ENCODE measurements at regions not wholly inside any gene's neighbourhood (a gene's known extent, or its start where the extent isn't known, plus 50 kb on each side); places are given as distances from the start of the nearest gene placed in this dataset.

DNA sequence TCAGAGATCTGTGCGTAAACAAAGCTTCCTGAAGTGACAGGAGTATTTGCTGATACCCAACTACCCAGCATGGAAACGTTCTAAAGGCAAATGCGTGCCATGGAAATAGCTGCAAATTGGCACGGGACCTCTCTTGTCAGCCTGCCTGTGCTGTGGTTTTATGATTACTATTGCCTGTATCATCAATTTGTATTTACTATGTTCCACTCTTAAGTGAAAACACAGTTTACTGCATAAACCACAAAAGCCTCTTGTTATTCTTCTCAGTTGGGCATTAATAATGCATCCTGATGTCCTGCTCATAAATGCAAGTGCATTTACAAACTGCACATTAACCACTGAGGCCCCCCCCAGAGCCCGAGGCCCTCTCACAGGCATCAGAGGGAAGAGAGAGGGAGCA is 196.6 kb upstream of the SLC35G4 start:
- WGBS, 2 donors = 52 to 68% methylated on average over 5 of the region's 5 CpGs
- H3K27ac ChIP-seq = no peak overlapping the region
- DNase-seq (no peak), ATAC-seq (no peak), FAIRE-seq (no peak)
- intact Hi-C loops (cut with DNase I) = no loop called here
- H3K9me3 ChIP-seq = no peaks in the 10 kb centered on the region
- H3K27me3 ChIP-seq = no peaks in the 10 kb centered on the region
- TF ChIP-seq, protein P1, sequence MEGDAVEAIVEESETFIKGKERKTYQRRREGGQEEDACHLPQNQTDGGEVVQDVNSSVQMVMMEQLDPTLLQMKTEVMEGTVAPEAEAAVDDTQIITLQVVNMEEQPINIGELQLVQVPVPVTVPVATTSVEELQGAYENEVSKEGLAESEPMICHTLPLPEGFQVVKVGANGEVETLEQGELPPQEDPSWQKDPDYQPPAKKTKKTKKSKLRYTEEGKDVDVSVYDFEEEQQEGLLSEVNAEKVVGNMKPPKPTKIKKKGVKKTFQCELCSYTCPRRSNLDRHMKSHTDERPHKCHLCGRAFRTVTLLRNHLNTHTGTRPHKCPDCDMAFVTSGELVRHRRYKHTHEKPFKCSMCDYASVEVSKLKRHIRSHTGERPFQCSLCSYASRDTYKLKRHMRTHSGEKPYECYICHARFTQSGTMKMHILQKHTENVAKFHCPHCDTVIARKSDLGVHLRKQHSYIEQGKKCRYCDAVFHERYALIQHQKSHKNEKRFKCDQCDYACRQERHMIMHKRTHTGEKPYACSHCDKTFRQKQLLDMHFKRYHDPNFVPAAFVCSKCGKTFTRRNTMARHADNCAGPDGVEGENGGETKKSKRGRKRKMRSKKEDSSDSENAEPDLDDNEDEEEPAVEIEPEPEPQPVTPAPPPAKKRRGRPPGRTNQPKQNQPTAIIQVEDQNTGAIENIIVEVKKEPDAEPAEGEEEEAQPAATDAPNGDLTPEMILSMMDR (IDR thresholded peaks at IDR 0.05) = no peak
- H3K4me3 ChIP-seq = no peak overlapping the region
- H3K36me3 ChIP-seq = no peaks in the 10 kb centered on the region
- no peaks in the 10 kb centered on the region for H3K4me1 ChIP-seq

- Histone ChIP-seq H3K4me3 (no peak overlapping the region), H3K27me3 (no peaks in the 10 kb centered on the region), H3K9me3 (no peaks in the 10 kb centered on the region), H3K36me3 (no peaks in the 10 kb centered on the region), H3K27ac (no peak overlapping the region), H3K4me1 (no peaks in the 10 kb centered on the region)
- ATAC-seq (no peak), FAIRE-seq (no peak), DNase-seq (no peak)
- TF ChIP-seq, protein P1 (IDR thresholded peaks at IDR 0.05) = no peak
- intact Hi-C loops (cut with DNase I) = no loop called here
These were observed 198.3 kb upstream of the SLC35G4 start for GRCh38 chr18:11411048-11411447.

DNA sequence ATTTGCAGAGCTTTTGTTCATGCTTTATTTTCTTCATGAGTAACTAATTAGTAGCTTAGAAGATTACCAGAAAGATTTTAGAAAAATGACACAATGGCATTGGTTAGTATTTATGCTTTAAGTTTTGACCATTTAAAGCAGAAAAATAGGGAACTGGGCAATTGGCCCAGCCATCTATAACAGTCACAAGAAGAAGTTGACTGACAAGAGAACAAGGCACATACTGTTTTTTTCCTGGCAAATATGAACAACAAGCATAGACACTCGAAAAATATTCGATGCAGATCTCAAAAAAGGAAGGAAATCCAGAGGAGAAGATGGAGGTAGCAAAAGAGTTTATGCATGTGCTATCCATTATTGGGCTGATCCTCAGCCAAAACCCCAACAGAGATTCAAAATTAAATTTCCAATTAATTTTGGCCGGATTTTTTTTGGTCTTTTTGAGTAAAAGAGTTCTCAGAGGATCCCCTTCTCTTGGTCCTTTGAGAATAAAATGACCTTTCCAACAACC is 200.8 kb upstream of the SLC35G4 start:
- Histone ChIP-seq H3K9me3 (no peaks in the 10 kb centered on the region), H3K36me3 (no peaks in the 10 kb centered on the region), H3K27me3 (no peaks in the 10 kb centered on the region), H3K27ac (no peak overlapping the region), H3K4me3 (no peak overlapping the region), H3K4me1 (no peaks in the 10 kb centered on the region)
- WGBS, 2 donors = 29 to 39% methylated on average over 3 of the region's 3 CpGs
- intact Hi-C loops (cut with DNase I) = no loop called here
- DNase-seq (no peak), FAIRE-seq (no peak), ATAC-seq (no peak)
- TF ChIP-seq, protein P1 (IDR thresholded peaks at IDR 0.05) = no peak

- TF ChIP-seq, protein P1 (IDR thresholded peaks at IDR 0.05) = no peak
- FAIRE-seq (no peak), ATAC-seq (no peak), DNase-seq (no peak)
- WGBS, 2 donors = 60 to 75% methylated on average over 3 of the region's 3 CpGs
- Histone ChIP-seq H3K27ac (no peak overlapping the region), H3K27me3 (no peaks in the 10 kb centered on the region), H3K4me1 (no peaks in the 10 kb centered on the region), H3K9me3 (no peaks in the 10 kb centered on the region), H3K4me3 (no peak overlapping the region), H3K36me3 (no peaks in the 10 kb centered on the region)
- intact Hi-C loops (cut with DNase I) = no loop called here
These were observed 201.5 kb upstream of the SLC35G4 start for GRCh38 chr18:11407940-11408339.

GRCh38 chr18:11405804-11406203 is 203.6 kb upstream of the SLC35G4 start:
- H3K36me3 ChIP-seq = no peaks in the 10 kb centered on the region
- no peak overlapping the region for H3K27ac ChIP-seq
- TF ChIP-seq, protein P1 (IDR thresholded peaks at IDR 0.05) = no peak
- DNase-seq = no peak
- H3K9me3 ChIP-seq = no peaks in the 10 kb centered on the region
- intact Hi-C loops (cut with DNase I) = no loop called here
- no peaks in the 10 kb centered on the region for H3K27me3 ChIP-seq
- 67 to 81% methylated on average over 5 of the region's 5 CpGs for WGBS, 2 donors
- no peak for FAIRE-seq
- no peak for ATAC-seq
- no peak overlapping the region for H3K4me3 ChIP-seq
- no peaks in the 10 kb centered on the region for H3K4me1 ChIP-seq

Data from pancreas (tissue), 10 donors.